DMS79 (cell line): ENCODE measurements at regions not wholly inside any gene's neighbourhood (a gene's known extent, or its start where the extent isn't known, plus 50 kb on each side); places are given as distances from the start of the nearest gene placed in this dataset.
A peak's percentile ranks its signal among the peaks of the same experiment; 100 is the strongest.

Experiments
- DNase-seq: peaks from one replicate; lab custom pipeline; 2025; lab: John Stamatoyannopoulos, UW

GRCh38 chr2:2569306-2569705, 238.2 kb upstream of the MYT1L start:
- DNase-seq: no peak

- no peak for DNase-seq
Measured at GRCh38 chr2:2568411-2568810, 237.3 kb upstream of the MYT1L start.

GRCh38 chr2:2567776-2568175, 236.7 kb upstream of the MYT1L start:
- DNase-seq: no peak

GRCh38 chr2:2566396-2567323, 235.6 kb upstream of the MYT1L start:
- DNase-seq: no peak

GRCh38 chr2:2565671-2566070, 234.6 kb upstream of the MYT1L start:
- DNase-seq: no peak

- DNase-seq: no peak
Measured at GRCh38 chr2:2564300-2565078, 233.4 kb upstream of the MYT1L start.

- no peak for DNase-seq
Measured at GRCh38 chr2:2563309-2563860, 232.3 kb upstream of the MYT1L start.

- DNase-seq: no peak
Measured at GRCh38 chr2:2562867-2563266, 231.8 kb upstream of the MYT1L start.

- DNase-seq: no peak
Measured at GRCh38 chr2:2561346-2562095, 230.4 kb upstream of the MYT1L start.

- no peak for DNase-seq
Measured at GRCh38 chr2:2560374-2561015, 229.4 kb upstream of the MYT1L start.

GRCh38 chr2:2558476-2558875, 227.4 kb upstream of the MYT1L start:
- no peak for DNase-seq

- no peak for DNase-seq
Measured at GRCh38 chr2:2557475-2557874, 226.4 kb upstream of the MYT1L start.

GRCh38 chr2:2550856-2551255, 219.8 kb upstream of the MYT1L start:
- DNase-seq: no peak

GRCh38 chr2:2547911-2548310, 216.8 kb upstream of the MYT1L start:
- DNase-seq: no peak

GRCh38 chr2:2547451-2547850, 216.4 kb upstream of the MYT1L start:
- no peak for DNase-seq

GRCh38 chr2:2546046-2546445, 215.0 kb upstream of the MYT1L start:
- no peak for DNase-seq

- DNase-seq: peak; percentile 87
Measured at GRCh38 chr2:2542966-2543611, 212.0 kb upstream of the MYT1L start.

- DNase-seq: no peak
Measured at GRCh38 chr2:2542316-2542715, 211.2 kb upstream of the MYT1L start.

- no peak for DNase-seq
Measured at GRCh38 chr2:2540406-2540805, 209.3 kb upstream of the MYT1L start.

GRCh38 chr2:2536416-2537056, 205.5 kb upstream of the MYT1L start:
- no peak for DNase-seq

GRCh38 chr2:2530334-2530733, 199.3 kb upstream of the MYT1L start:
- DNase-seq: no peak
